Gastroesophageal sphincter (tissue), 4 donors: ENCODE measurements at regions not wholly inside any gene's neighbourhood (a gene's known extent, or its start where the extent isn't known, plus 50 kb on each side); places are given as distances from the start of the nearest gene placed in this dataset.

ENCODE experiments used
- ATAC-seq: fragments of 150-250 bp; one replicate; pipeline ENCODE4 v1.9.1; 2016; ENCODE audit warnings: mild to moderate bottlenecking, moderate library complexity
- H3K27ac ChIP-seq, 4 donors: fragments of 200-600 bp; sonication (generic) in 3 of 4; 1 replicate in 3 of 4; 2 replicates in 1 of 4; pipeline ENCODE4 v1.5.1; 2016 to 2019
- H3K27me3 ChIP-seq: fragments of 200-600 bp; sonication (generic); one replicate; pipeline ENCODE4 v1.5.1; 2019
- H3K36me3 ChIP-seq, 2 donors: fragments of 200-600 bp; sonication (generic); one replicate each; pipeline ENCODE4 v1.5.1; 2019; ENCODE audit warnings: control low read depth in 1 of 2
- H3K4me1 ChIP-seq, 3 donors: fragments of 200-600 bp; sonication (generic); 1 replicate in 2 of 3; 2 replicates in 1 of 3; pipeline ENCODE4 v1.5.1; 2016 to 2019; ENCODE audit warnings: control low read depth in 2 of 3
- H3K4me3 ChIP-seq, 2 donors: fragments of 200-600 bp; sonication (generic); one replicate each; pipeline ENCODE4 v1.5.1; 2019; ENCODE audit warnings: mild to moderate bottlenecking in 1 of 2, moderate library complexity in 1 of 2
- H3K9me3 ChIP-seq, 3 donors: fragments of 200-600 bp; sonication (generic); one replicate each; pipeline ENCODE4 v1.5.1; 2017 to 2019; ENCODE audit warnings: control low read depth in 2 of 3
- CTCF ChIP-seq, 4 experiments: fragments of 200-600 bp in 2 of 4; fragments of 450-650 bp in 2 of 4; sonication (generic) in 1 of 4; IDR thresholded peaks; one replicate each; pipeline ENCODE4 v1.5.1; 2017 to 2019; ENCODE audit warnings: antibody characterized with exemption in 4 of 4, mild to moderate bottlenecking in 2 of 4, moderate library complexity in 2 of 4
- EP300 ChIP-seq: sonication (generic); formaldehyde crosslinking; IDR thresholded peaks from one replicate; pipeline ENCODE4 v1.6.1; 2017; ENCODE audit warnings: antibody characterized with exemption, mild to moderate bottlenecking
- POLR2A ChIP-seq, 2 donors: fragments of 450-650 bp; IDR thresholded peaks; one replicate each; pipeline ENCODE4 v1.6.1; 2017; ENCODE audit warnings: antibody characterized with exemption in 2 of 2, mild to moderate bottlenecking in 2 of 2, moderate library complexity in 1 of 2
- POLR2AphosphoS5 ChIP-seq: sonication (generic); formaldehyde crosslinking; IDR thresholded peaks from one replicate; pipeline ENCODE4 v1.6.1; 2017; ENCODE audit warnings: antibody characterized with exemption
- WGBS, 2 donors: methylation state at CpG; one replicate each; pipeline ENCODE4 v1.1.5; 2018; ENCODE audit warnings: low coverage in 1 of 2; 5-methylcytosine and 5-hydroxymethylcytosine counted together

GRCh38 chr4:166284221-166284620, 411.2 kb downstream of the TLL1 start:
- Histone ChIP-seq H3K9me3 (no peaks in the 10 kb centered on the region), H3K4me3 (no peak overlapping the region), H3K36me3 (no peaks in the 10 kb centered on the region), H3K27me3 (no peaks in the 10 kb centered on the region), H3K4me1 (no peaks in the 10 kb centered on the region), H3K27ac (no peak overlapping the region)
- ATAC-seq, result no peak
- no peak for TF ChIP-seq POLR2AphosphoS5

GRCh38 chr4:166290426-166290825, 417.4 kb downstream of the TLL1 start:
- TF ChIP-seq CTCF (IDR thresholded peaks at IDR 0.05) (no peak), POLR2AphosphoS5 (no peak), EP300 (no peak)
- H3K27me3 ChIP-seq, result no peaks in the 10 kb centered on the region
- no peaks in the 10 kb centered on the region for H3K36me3 ChIP-seq
- WGBS, 2 donors, result 67 to 81% methylated on average over 4 of the region's 4 CpGs
- H3K27ac ChIP-seq, result no peak overlapping the region
- no peak for ATAC-seq
- no peaks in the 10 kb centered on the region for H3K4me1 ChIP-seq
- no peaks in the 10 kb centered on the region for H3K9me3 ChIP-seq
- H3K4me3 ChIP-seq, result no peak overlapping the region

GRCh38 chr4:166293556-166293955, 420.5 kb downstream of the TLL1 start:
- no peaks in the 10 kb centered on the region for H3K27me3 ChIP-seq
- WGBS, 2 donors, result 54 to 55% methylated on average over 2 of the region's 2 CpGs
- H3K36me3 ChIP-seq, result no peaks in the 10 kb centered on the region
- no peak overlapping the region for H3K4me3 ChIP-seq
- no peak for ATAC-seq
- TF ChIP-seq POLR2AphosphoS5, result no peak
- no peak for TF ChIP-seq EP300
- no peak for TF ChIP-seq CTCF (IDR thresholded peaks at IDR 0.05)
- no peak for TF ChIP-seq POLR2A (IDR thresholded peaks at IDR 0.05)
- no peak overlapping the region for H3K27ac ChIP-seq
- H3K4me1 ChIP-seq, result no peaks in the 10 kb centered on the region
- no peaks in the 10 kb centered on the region for H3K9me3 ChIP-seq

GRCh38 chr4:166301266-166301665, 428.2 kb downstream of the TLL1 start:
- TF ChIP-seq EP300 (no peak), CTCF (IDR thresholded peaks at IDR 0.05) (no peak), POLR2AphosphoS5 (no peak), POLR2A (IDR thresholded peaks at IDR 0.05) (no peak)
- no peaks in the 10 kb centered on the region for H3K36me3 ChIP-seq
- no peak for ATAC-seq
- no peak overlapping the region for H3K4me3 ChIP-seq
- H3K27me3 ChIP-seq, result no peaks in the 10 kb centered on the region
- H3K27ac ChIP-seq, result no peak overlapping the region
- 95 to 100% methylated on average over 2 to 6 of the region's 6 CpGs for WGBS, 2 donors
- no peaks in the 10 kb centered on the region for H3K9me3 ChIP-seq
- no peaks in the 10 kb centered on the region for H3K4me1 ChIP-seq

GRCh38 chr4:166308647-166309046, 435.6 kb downstream of the TLL1 start:
- 54 to 64% methylated on average over 4 of the region's 4 CpGs for WGBS, 2 donors
- ATAC-seq, result no peak
- H3K27ac ChIP-seq, result no peak overlapping the region
- no peak overlapping the region for H3K4me3 ChIP-seq
- no peaks in the 10 kb centered on the region for H3K4me1 ChIP-seq
- TF ChIP-seq POLR2A (IDR thresholded peaks at IDR 0.05) (no peak), EP300 (no peak), CTCF (IDR thresholded peaks at IDR 0.05) (no peak), POLR2AphosphoS5 (no peak)
- H3K36me3 ChIP-seq, result no peaks in the 10 kb centered on the region
- H3K9me3 ChIP-seq, result no peaks in the 10 kb centered on the region
- no peaks in the 10 kb centered on the region for H3K27me3 ChIP-seq

GRCh38 chr4:166309286-166309685, 436.2 kb downstream of the TLL1 start:
- TF ChIP-seq CTCF (IDR thresholded peaks at IDR 0.05) (no peak), POLR2AphosphoS5 (no peak), EP300 (no peak), POLR2A (IDR thresholded peaks at IDR 0.05) (no peak)
- no peak overlapping the region for H3K4me3 ChIP-seq
- H3K27ac ChIP-seq, result no peak overlapping the region
- H3K9me3 ChIP-seq, result no peaks in the 10 kb centered on the region
- no peaks in the 10 kb centered on the region for H3K36me3 ChIP-seq
- H3K27me3 ChIP-seq, result no peaks in the 10 kb centered on the region
- no peaks in the 10 kb centered on the region for H3K4me1 ChIP-seq
- no peak for ATAC-seq
- WGBS, 2 donors, result 73 to 94% methylated on average over 3 of the region's 3 CpGs
